ENCODE measurements at regions not wholly inside any gene's neighbourhood (a gene's known extent, or its start where the extent isn't known, plus 50 kb on each side); places are given as distances from the start of the nearest gene placed in this dataset.
"Not testable (repeated sequence)": the region's sequence is repeated elsewhere in the genome, so short reads cannot be mapped to it uniquely, and the experiment has no call there.

GRCh38 chr7:156363751-156364150 lies 276.8 kb upstream of the RNF32 start:
- no peak for TF ChIP-seq CTCF (conservative IDR thresholded peaks at IDR 0.05; ENCODE audit: low read depth)
- no peak for DNase-seq (ENCODE audit: low spot score)
- POLR2A ChIA-PET (ENCODE audit: low non-redundant PET), result no interaction called here
- CTCF ChIA-PET, result interaction anchor here (0.6 kb wide), 1 partner anchor 39 kb away, joined by 4 read pairs; no protein-coding TSS in a partner anchor
- H3K27ac ChIP-seq, result no peak overlapping the region

- no peak overlapping the region for H3K27ac ChIP-seq
- CTCF ChIA-PET, result interaction anchor here (0.5 kb wide), 1 partner anchor 359 kb away, joined by 4 read pairs; no protein-coding TSS in a partner anchor
- POLR2A ChIA-PET (ENCODE audit: low non-redundant PET), result no interaction called here
- TF ChIP-seq CTCF (conservative IDR thresholded peaks at IDR 0.05; ENCODE audit: low read depth), result no peak
- no peak for DNase-seq (ENCODE audit: low spot score)
Measured at GRCh38 chr7:156360835-156361234, 279.7 kb upstream of the RNF32 start.

- no peak for DNase-seq (ENCODE audit: low spot score)
- H3K27ac ChIP-seq, result no peak overlapping the region
- ChIA-PET CTCF (no interaction called here), POLR2A (ENCODE audit: low non-redundant PET) (no interaction called here)
- TF ChIP-seq CTCF (conservative IDR thresholded peaks at IDR 0.05; ENCODE audit: low read depth), result no peak
Measured at GRCh38 chr7:156356551-156356950, 284.0 kb upstream of the RNF32 start.

- no peak overlapping the region for H3K27ac ChIP-seq
- DNase-seq (ENCODE audit: low spot score), result no peak
- ChIA-PET CTCF (no interaction called here), POLR2A (ENCODE audit: low non-redundant PET) (no interaction called here)
- no peak for TF ChIP-seq CTCF (conservative IDR thresholded peaks at IDR 0.05; ENCODE audit: low read depth)
Measured at GRCh38 chr7:156353352-156353751, 287.2 kb upstream of the RNF32 start.

GRCh38 chr7:156347703-156348248 lies 292.8 kb upstream of the RNF32 start:
- DNase-seq (ENCODE audit: low spot score); POLR2A ChIA-PET (ENCODE audit: low non-redundant PET); CTCF ChIA-PET; H3K27ac ChIP-seq: not testable (repeated sequence)

GRCh38 chr7:156347132-156347531 lies 293.4 kb upstream of the RNF32 start:
- ChIA-PET CTCF (no interaction called here), POLR2A (ENCODE audit: low non-redundant PET) (no interaction called here)
- DNase-seq (ENCODE audit: low spot score), result peak; percentile 6
- TF ChIP-seq CTCF (conservative IDR thresholded peaks at IDR 0.05; ENCODE audit: low read depth), result no peak
- no peak overlapping the region for H3K27ac ChIP-seq

- TF ChIP-seq CTCF (conservative IDR thresholded peaks at IDR 0.05; ENCODE audit: low read depth), result no peak
- POLR2A ChIA-PET (ENCODE audit: low non-redundant PET), result no interaction called here
- no peak for DNase-seq (ENCODE audit: low spot score)
- H3K27ac ChIP-seq, result no peak overlapping the region
- CTCF ChIA-PET, result no interaction called here
Measured at GRCh38 chr7:156344595-156344994, 296.0 kb upstream of the RNF32 start.

Data from RWPE1 (cell line).